Panc1 (cell line): ENCODE measurements at regions not wholly inside any gene's neighbourhood (a gene's known extent, or its start where the extent isn't known, plus 50 kb on each side); places are given as distances from the start of the nearest gene placed in this dataset.

Experiments
- ATAC-seq: fragments of 200-7000 bp; cut with Tn5 transposase; 2 replicates; pipeline ENCODE4 v1.9.1; 2020; ENCODE audit warnings: mild to moderate bottlenecking, moderate library complexity
- BruUV-seq: library from RNA; stranded (reverse); fragments of 400-500 nt; replicated peaks from 2 replicates; lab custom pipeline; 2021; lab: Mats Ljungman, UMichigan
- CTCF ChIA-PET: fragments of 300-600 bp; sonication (Branson Sonifier 250); formaldehyde crosslinking; loops from one replicate; lab custom pipeline; 2022; ENCODE audit warnings: antibody characterized with exemption; lab: Charles Lee
- POLR2A ChIA-PET: fragments of 300-600 bp; sonication (Branson Sonifier 250); formaldehyde crosslinking; loops from one replicate; lab custom pipeline; 2022; ENCODE audit warnings: antibody characterized with exemption; lab: Charles Lee
- DNase-seq: peaks from one replicate; pipeline ENCODE4 v3.0.0-alpha.2; 2010; ENCODE audit warnings: low read depth, low spot score
- H3K27ac ChIP-seq: 2 replicates; pipeline ENCODE4 v1.5.1; 2011; ENCODE audit warnings: mild to moderate bottlenecking, low read length, inconsistent platforms
- H3K27me3 ChIP-seq: fragments of 200-500 bp; sonication (Bioruptor generic); 2 replicates; pipeline ENCODE4 v1.6.0; 2014; ENCODE audit warnings: low read length, inconsistent platforms; ENCODE audit not compliant: control insufficient read depth, insufficient read depth
- H3K36me3 ChIP-seq: fragments of 200-500 bp; sonication (Bioruptor generic); 2 replicates; pipeline ENCODE4 v1.5.1; 2014; ENCODE audit warnings: inconsistent platforms, mild to moderate bottlenecking, low read length, moderate library complexity; ENCODE audit not compliant: control insufficient read depth, insufficient read depth
- H3K4me1 ChIP-seq: 2 replicates; pipeline ENCODE4 v1.5.1; 2011; ENCODE audit warnings: inconsistent platforms, mild to moderate bottlenecking, low read length, moderate library complexity; ENCODE audit not compliant: control insufficient read depth, insufficient read depth
- H3K4me3 ChIP-seq, 2 experiments: 2 replicates each; pipeline ENCODE4 v1.5.1; 2011 to 2012; ENCODE audit warnings: low read depth in 2 of 2, low read length in 2 of 2, mild to moderate bottlenecking in 2 of 2, inconsistent platforms in 1 of 2, moderate library complexity in 1 of 2
- H3K9me3 ChIP-seq: fragments of 200-500 bp; sonication (Bioruptor generic); 2 replicates; pipeline ENCODE4 v1.5.1; 2014; ENCODE audit warnings: low read depth, mild to moderate bottlenecking, inconsistent platforms, low read length, moderate library complexity; ENCODE audit not compliant: control insufficient read depth, insufficient read depth
- CTCF ChIP-seq: fragments of 450-650 bp; IDR thresholded peaks from 2 replicates; pipeline ENCODE4 v1.5.1; 2017; ENCODE audit warnings: mild to moderate bottlenecking
- POLR2AphosphoS5 ChIP-seq: IDR thresholded peaks from 2 replicates; pipeline ENCODE4 v1.6.1; 2012; ENCODE audit warnings: mild to moderate bottlenecking, low read depth, low read length, moderate library complexity
- REST ChIP-seq, 2 experiments: IDR thresholded peaks; 2 replicates each; pipeline ENCODE4 v1.6.1; 2011 to 2012; ENCODE audit warnings: low read depth in 2 of 2, control low read depth in 1 of 2, low read length in 1 of 2, mild to moderate bottlenecking in 1 of 2, moderate library complexity in 1 of 2; ENCODE audit not compliant: insufficient read depth in 1 of 2
- SIN3A ChIP-seq: IDR thresholded peaks from 2 replicates; pipeline ENCODE4 v1.6.1; 2012; ENCODE audit warnings: low read depth, mild to moderate bottlenecking, low read length, moderate library complexity, borderline replicate concordance; ENCODE audit not compliant: insufficient read depth
- TCF7L2 ChIP-seq: IDR thresholded peaks from 2 replicates; pipeline ENCODE4 v1.6.1; 2011; ENCODE audit warnings: mild to moderate bottlenecking, low read depth, low read length, inconsistent platforms
- in situ Hi-C: cut with HindIII; loops from 2 replicates; pipeline ENCODE4 v1.10.0; 2016; ENCODE audit warnings: low sequenced_read_pairs, low pct_unique_long_range_greater_than_20kb
- intact Hi-C: fragments of 100-400 bp; cut with micrococcal nuclease; formaldehyde crosslinking; loops from one replicate; pipeline ENCODE4 v1.10.0; 2022; ENCODE audit not compliant: unreplicated experiment

- no peak overlapping the region for H3K4me3 ChIP-seq
- BruUV-seq: no TSS peak
- CTCF ChIA-PET: no interaction called here
- DNase-seq: no peak
- POLR2A ChIA-PET: no interaction called here
- no peaks in the 10 kb centered on the region for H3K9me3 ChIP-seq
- H3K27me3 ChIP-seq: peaks cover 17% of the 10 kb centered on the region
- H3K4me1 ChIP-seq: no peaks in the 10 kb centered on the region
- no peaks in the 10 kb centered on the region for H3K36me3 ChIP-seq
- intact Hi-C loops: loop anchor here (10.0 kb wide), 1 partner anchor 101 kb away; no protein-coding TSS in a partner anchor
- no peak for ATAC-seq
- in situ Hi-C loops: no loop called here
- H3K27ac ChIP-seq: no peak overlapping the region
- no peak for TF ChIP-seq SIN3A
- no peak for TF ChIP-seq POLR2AphosphoS5
Measured at GRCh38 chr12:132385923-132386751, 56.7 kb upstream of the GALNT9 start.

- no peaks in the 10 kb centered on the region for H3K36me3 ChIP-seq
- no peaks in the 10 kb centered on the region for H3K4me1 ChIP-seq
- BruUV-seq: no TSS peak
- in situ Hi-C loops: no loop called here
- ChIA-PET CTCF (interaction anchor here (0.7 kb wide), 1 partner anchor 742 kb away, joined by 3 read pairs; no protein-coding TSS in a partner anchor), POLR2A (no interaction called here)
- no peak for DNase-seq
- TF ChIP-seq CTCF (no peak), POLR2AphosphoS5 (no peak), TCF7L2 (no peak), SIN3A (no peak), REST (IDR thresholded peaks at IDR 0.05; ENCODE audit: insufficient read depth in 1 of 2, low read depth in 2 of 2, low read length in 1 of 2) (no peak)
- intact Hi-C loops: loop anchor here (10.0 kb wide), 1 partner anchor 100 kb away; no protein-coding TSS in a partner anchor
- H3K9me3 ChIP-seq: no peaks in the 10 kb centered on the region
- ATAC-seq: no peak
- no peak overlapping the region for H3K27ac ChIP-seq
- H3K27me3 ChIP-seq: peaks cover 25% of the 10 kb centered on the region
- H3K4me3 ChIP-seq: no peak overlapping the region
Measured at GRCh38 chr12:132384916-132385774, 55.8 kb upstream of the GALNT9 start.
